Smooth muscle cell (in vitro differentiated cells): ENCODE measurements at regions not wholly inside any gene's neighbourhood (a gene's known extent, or its start where the extent isn't known, plus 50 kb on each side); places are given as distances from the start of the nearest gene placed in this dataset.
"Not testable (repeated sequence)": the region's sequence is repeated elsewhere in the genome, so short reads cannot be mapped to it uniquely, and the experiment has no call there.

Experiments
- DNase-seq: peaks from one replicate; lab custom pipeline; 2025; ENCODE audit not compliant: unreplicated experiment; lab: John Stamatoyannopoulos, UW
- H2AFZ ChIP-seq: fragments of 200-600 bp; sonication (generic); 2 replicates; pipeline ENCODE4 v1.6.0; 2016; ENCODE audit warnings: antibody characterized with exemption, low read depth, mild to moderate bottlenecking
- H3F3A ChIP-seq: fragments of 200-600 bp; sonication (generic); 2 replicates; pipeline ENCODE4 v1.6.0; 2017; ENCODE audit warnings: antibody characterized with exemption, low read depth
- H3K27ac ChIP-seq: fragments of 200-600 bp; sonication (generic); 2 replicates; pipeline ENCODE4 v1.5.1; 2016; ENCODE audit warnings: low read depth, mild to moderate bottlenecking
- H3K27me3 ChIP-seq: fragments of 200-600 bp; sonication (generic); 2 replicates; pipeline ENCODE4 v1.6.1; 2016; ENCODE audit warnings: low read depth, mild to moderate bottlenecking
- H3K36me3 ChIP-seq: fragments of 200-600 bp; sonication (generic); 2 replicates; pipeline ENCODE4 v1.5.1; 2016; ENCODE audit warnings: low read depth
- H3K4me1 ChIP-seq: fragments of 200-600 bp; sonication (generic); 2 replicates; pipeline ENCODE4 v1.5.1; 2016; ENCODE audit warnings: low read depth
- H3K4me2 ChIP-seq: fragments of 200-600 bp; sonication (generic); 2 replicates; pipeline ENCODE4 v1.6.0; 2016; ENCODE audit warnings: mild to moderate bottlenecking
- H3K4me3 ChIP-seq: fragments of 200-600 bp; sonication (generic); 2 replicates; pipeline ENCODE4 v1.5.1; 2016; ENCODE audit warnings: mild to moderate bottlenecking
- H3K79me2 ChIP-seq: fragments of 200-600 bp; sonication (generic); 2 replicates; pipeline ENCODE4 v1.6.0; 2016; ENCODE audit warnings: low read depth, mild to moderate bottlenecking
- H3K9ac ChIP-seq: fragments of 200-600 bp; sonication (generic); 2 replicates; pipeline ENCODE4 v1.6.0; 2016; ENCODE audit warnings: low read depth
- H3K9me3 ChIP-seq: fragments of 200-600 bp; sonication (generic); replicated peaks from 2 replicates; pipeline ENCODE4 v1.5.1; 2016; ENCODE audit warnings: low read depth
- H4K20me1 ChIP-seq: fragments of 200-600 bp; sonication (generic); 2 replicates; pipeline ENCODE4 v1.6.0; 2016; ENCODE audit warnings: low read depth
- CTCF ChIP-seq: fragments of 200-600 bp; sonication (generic); IDR thresholded peaks from 2 replicates; pipeline ENCODE4 v1.5.1; 2017; ENCODE audit warnings: borderline replicate concordance, mild to moderate bottlenecking, antibody characterized with exemption; ENCODE audit not compliant: insufficient read depth, poor library complexity, severe bottlenecking
- WGBS: methylation state at CpG from one replicate; pipeline ENCODE4 v1.1.7; 2016; ENCODE audit warnings: low lambda C conversion rate; 5-methylcytosine and 5-hydroxymethylcytosine counted together

- Histone ChIP-seq H3K36me3 (no peaks in the 10 kb centered on the region), H3K4me2 (no peak overlapping the region), H3K4me1 (peaks cover 6% of the 10 kb centered on the region), H3K27me3 (no peaks in the 10 kb centered on the region), H2AFZ (peak overlapping the region; percentile 4), H4K20me1 (no peaks in the 10 kb centered on the region), H3F3A (no peaks in the 10 kb centered on the region), H3K9me3 (no peaks in the 10 kb centered on the region), H3K27ac (no peak overlapping the region), H3K4me3 (no peak overlapping the region), H3K79me2 (no peaks in the 10 kb centered on the region), H3K9ac (no peak overlapping the region)
- no peak for TF ChIP-seq CTCF
- 60% methylated on average over 18 of the region's 18 CpGs for WGBS
- no peak for DNase-seq
Observed at GRCh38 chr20:57108742-57109570, 157.5 kb downstream of the BMP7 start.

GRCh38 chr20:57109571-57109953 is 156.9 kb downstream of the BMP7 start:
- Histone ChIP-seq H3K4me3 (no peak overlapping the region), H4K20me1 (no peaks in the 10 kb centered on the region), H3K9me3 (no peaks in the 10 kb centered on the region), H3K36me3 (no peaks in the 10 kb centered on the region), H3K4me1 (peaks cover 6% of the 10 kb centered on the region), H3K79me2 (no peaks in the 10 kb centered on the region), H3K27me3 (no peaks in the 10 kb centered on the region), H3K4me2 (no peak overlapping the region), H2AFZ (peak overlapping the region; percentile 4), H3K9ac (no peak overlapping the region), H3F3A (no peaks in the 10 kb centered on the region), H3K27ac (no peak overlapping the region)
- TF ChIP-seq CTCF: no peak
- no peak for DNase-seq
- WGBS: 87% methylated on average over 10 of the region's 10 CpGs

- not testable (repeated sequence) for H3K4me1 ChIP-seq, H3K4me3 ChIP-seq, H3K27me3 ChIP-seq, H4K20me1 ChIP-seq, H3F3A ChIP-seq, H3K27ac ChIP-seq, H2AFZ ChIP-seq, H3K9ac ChIP-seq, DNase-seq, H3K79me2 ChIP-seq, H3K4me2 ChIP-seq, H3K9me3 ChIP-seq, H3K36me3 ChIP-seq
- WGBS: 97% methylated on average over 31 of the region's 61 CpGs
Observed at GRCh38 chr20:57110121-57111027, 156.1 kb downstream of the BMP7 start.

- DNase-seq: no peak
- Histone ChIP-seq H3K4me3 (no peak overlapping the region), H3K4me2 (no peak overlapping the region), H4K20me1 (no peaks in the 10 kb centered on the region), H3K4me1 (peaks cover 6% of the 10 kb centered on the region), H3K27me3 (no peaks in the 10 kb centered on the region), H2AFZ (no peak overlapping the region), H3K9me3 (no peaks in the 10 kb centered on the region), H3K36me3 (no peaks in the 10 kb centered on the region), H3F3A (no peaks in the 10 kb centered on the region), H3K9ac (no peak overlapping the region), H3K27ac (no peak overlapping the region), H3K79me2 (no peaks in the 10 kb centered on the region)
- 94% methylated on average over 3 of the region's 3 CpGs for WGBS
- no peak for TF ChIP-seq CTCF
Observed at GRCh38 chr20:57111028-57111373, 155.4 kb downstream of the BMP7 start.
